Natural killer cell (primary cell): ENCODE measurements at regions not wholly inside any gene's neighbourhood (a gene's known extent, or its start where the extent isn't known, plus 50 kb on each side); places are given as distances from the start of the nearest gene placed in this dataset.

Experiments used
- ATAC-seq, 3 donors: fragments of 150-1000 bp in 2 of 3; fragments of 200-7000 bp in 1 of 3; cut with Tn5 transposase; 1 replicate in 1 of 3; 2 replicates in 2 of 3; pipeline ENCODE4 v1.10.0; 2021; ENCODE audit warnings: mild to moderate bottlenecking in 2 of 3, moderate library complexity in 2 of 3
- DNase-seq, 2 donors: peaks; one replicate each; pipeline versions ENCODE4 v3.0.0 to v3.0.0-alpha.2; 2013 to 2021; ENCODE audit warnings: mixed read lengths in 1 of 2
- H3K27ac ChIP-seq: one replicate; pipeline ENCODE4 v1.5.1; 2013; ENCODE audit warnings: mild to moderate bottlenecking, low read length
- H3K27me3 ChIP-seq: one replicate; pipeline ENCODE4 v1.6.1; 2013; ENCODE audit warnings: low read length; ENCODE audit not compliant: control insufficient read depth, insufficient read depth
- H3K36me3 ChIP-seq: one replicate; pipeline ENCODE4 v1.6.1; 2013; ENCODE audit warnings: low read length; ENCODE audit not compliant: control insufficient read depth, insufficient read depth
- H3K4me1 ChIP-seq: one replicate; pipeline ENCODE4 v1.6.1; 2013; ENCODE audit warnings: low read length; ENCODE audit not compliant: control insufficient read depth, insufficient read depth
- H3K4me3 ChIP-seq: one replicate; pipeline ENCODE4 v1.5.1; 2013; ENCODE audit warnings: low read length
- H3K9me3 ChIP-seq: one replicate; pipeline ENCODE4 v1.6.1; 2013; ENCODE audit warnings: low read length; ENCODE audit not compliant: control insufficient read depth, insufficient read depth
- H3K27ac Mint-ChIP-seq, 2 donors: one replicate each; pipeline ENCODE4 v1.8.0; 2022; ENCODE audit warnings: mild to moderate bottlenecking in 2 of 2, mixed read lengths in 2 of 2, moderate library complexity in 1 of 2
- H3K27me3 Mint-ChIP-seq, 2 donors: one replicate each; pipeline ENCODE4 v1.8.0; 2022; ENCODE audit warnings: low read depth in 2 of 2, mixed read lengths in 2 of 2
- H3K36me3 Mint-ChIP-seq: one replicate; pipeline ENCODE4 v1.8.0; 2022; ENCODE audit warnings: mixed read lengths
- H3K4me1 Mint-ChIP-seq, 2 donors: one replicate each; pipeline ENCODE4 v1.8.0; 2022; ENCODE audit warnings: mixed read lengths in 2 of 2
- H3K4me3 Mint-ChIP-seq: one replicate; pipeline ENCODE4 v1.8.0; 2022; ENCODE audit warnings: mild to moderate bottlenecking, moderate library complexity, mixed read lengths
- H3K9me3 Mint-ChIP-seq, 2 donors: one replicate each; pipeline ENCODE4 v1.8.0; 2022; ENCODE audit warnings: mixed read lengths in 2 of 2
- WGBS: methylation state at CpG from one replicate; pipeline ENCODE4 v1.1.7; 2013; ENCODE audit warnings: missing lambda C conversion rate; ENCODE audit not compliant: insufficient coverage; 5-methylcytosine and 5-hydroxymethylcytosine counted together
- intact Hi-C: fragments of 100-400 bp; cut with micrococcal nuclease; formaldehyde crosslinking; loops from one replicate; pipeline ENCODE4 v1.14.2; 2022
- TF ChIP-seq, protein P1 (sequence below): fragments of 200-600 bp; IDR thresholded peaks from one replicate; pipeline ENCODE4 v1.8.0; 2022; ENCODE audit warnings: antibody characterized with exemption

DNA sequence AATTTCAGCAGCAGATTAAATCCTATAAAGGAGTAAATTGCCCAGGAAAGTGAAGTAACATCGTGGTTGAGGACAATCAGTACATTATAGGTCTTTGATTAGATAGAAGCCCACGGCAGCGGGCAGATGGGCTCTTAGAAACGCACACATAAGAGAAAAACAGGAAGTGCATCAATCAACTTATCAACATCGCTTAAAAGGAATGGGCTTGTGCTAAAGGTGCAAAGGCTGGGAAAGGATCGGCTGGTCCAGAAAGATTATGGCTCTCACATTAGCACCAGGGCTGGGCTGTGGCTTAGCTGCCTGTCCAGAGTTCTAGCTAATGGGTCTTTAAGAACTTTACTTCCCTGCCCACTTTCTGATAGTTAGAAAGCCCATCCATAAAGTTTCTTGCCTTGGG is 292.0 kb upstream of the TNRC6C start:
- Histone ChIP-seq H3K36me3 (no peaks in the 10 kb centered on the region), H3K27ac (peak overlapping the region; percentile 83), H3K4me3 (peak overlapping the region; percentile 42), H3K9me3 (no peaks in the 10 kb centered on the region), H3K4me1 (peaks cover 18% of the 10 kb centered on the region), H3K27me3 (no peaks in the 10 kb centered on the region)
- intact Hi-C loops, result loop anchor here (10.0 kb wide), 1 partner anchor 342 kb away; no protein-coding TSS in a partner anchor
- Mint-ChIP-seq H3K36me3 (peaks cover 9% of the 10 kb centered on the region), H3K4me1 (peaks cover 34 to 35% of the 10 kb centered on the region in 2 donors), H3K4me3 (peak overlapping the region; percentile 97), H3K27ac (peak overlapping the region; percentile 93 to 95), H3K9me3 (peaks cover 0 to 2% of the 10 kb centered on the region in 2 donors), H3K27me3 (no peaks in the 10 kb centered on the region)
- TF ChIP-seq, protein P1, sequence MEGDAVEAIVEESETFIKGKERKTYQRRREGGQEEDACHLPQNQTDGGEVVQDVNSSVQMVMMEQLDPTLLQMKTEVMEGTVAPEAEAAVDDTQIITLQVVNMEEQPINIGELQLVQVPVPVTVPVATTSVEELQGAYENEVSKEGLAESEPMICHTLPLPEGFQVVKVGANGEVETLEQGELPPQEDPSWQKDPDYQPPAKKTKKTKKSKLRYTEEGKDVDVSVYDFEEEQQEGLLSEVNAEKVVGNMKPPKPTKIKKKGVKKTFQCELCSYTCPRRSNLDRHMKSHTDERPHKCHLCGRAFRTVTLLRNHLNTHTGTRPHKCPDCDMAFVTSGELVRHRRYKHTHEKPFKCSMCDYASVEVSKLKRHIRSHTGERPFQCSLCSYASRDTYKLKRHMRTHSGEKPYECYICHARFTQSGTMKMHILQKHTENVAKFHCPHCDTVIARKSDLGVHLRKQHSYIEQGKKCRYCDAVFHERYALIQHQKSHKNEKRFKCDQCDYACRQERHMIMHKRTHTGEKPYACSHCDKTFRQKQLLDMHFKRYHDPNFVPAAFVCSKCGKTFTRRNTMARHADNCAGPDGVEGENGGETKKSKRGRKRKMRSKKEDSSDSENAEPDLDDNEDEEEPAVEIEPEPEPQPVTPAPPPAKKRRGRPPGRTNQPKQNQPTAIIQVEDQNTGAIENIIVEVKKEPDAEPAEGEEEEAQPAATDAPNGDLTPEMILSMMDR, result no peak
- ATAC-seq, result peak in 2 of 3 donors; percentile 12 to 22
- no peak for DNase-seq
- 18% methylated on average over 6 of the region's 6 CpGs for WGBS

DNA sequence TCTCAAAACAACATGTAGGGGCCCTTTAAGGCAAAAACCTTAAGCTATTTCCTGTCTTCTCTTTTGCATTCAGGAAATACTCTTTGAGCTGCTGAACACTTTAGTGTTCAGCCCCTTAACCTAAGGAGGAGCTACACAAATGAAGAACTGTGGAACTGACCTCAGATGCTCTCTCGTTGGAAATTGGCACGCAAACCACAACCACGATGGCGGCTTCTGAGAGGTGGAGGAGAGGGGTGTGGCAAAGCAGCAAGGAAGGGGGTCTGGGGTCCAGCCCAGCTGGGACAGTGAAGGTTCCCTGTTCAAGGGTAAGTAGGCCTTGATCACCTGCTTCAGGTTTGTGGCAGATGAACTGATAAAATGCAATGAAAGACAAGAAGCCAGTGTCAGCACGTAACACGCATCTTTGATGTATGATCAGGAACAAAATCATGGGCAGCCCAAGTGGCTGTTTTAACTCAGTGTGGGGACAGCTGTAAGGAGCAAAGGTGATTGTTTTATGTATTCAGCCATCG is 291.6 kb upstream of the TNRC6C start:
- WGBS, result 8% methylated on average over 6 of the region's 7 CpGs
- intact Hi-C loops, result loop anchor here (10.0 kb wide), 1 partner anchor 342 kb away; no protein-coding TSS in a partner anchor
- peak; percentile 53 to 91 for DNase-seq

DNA sequence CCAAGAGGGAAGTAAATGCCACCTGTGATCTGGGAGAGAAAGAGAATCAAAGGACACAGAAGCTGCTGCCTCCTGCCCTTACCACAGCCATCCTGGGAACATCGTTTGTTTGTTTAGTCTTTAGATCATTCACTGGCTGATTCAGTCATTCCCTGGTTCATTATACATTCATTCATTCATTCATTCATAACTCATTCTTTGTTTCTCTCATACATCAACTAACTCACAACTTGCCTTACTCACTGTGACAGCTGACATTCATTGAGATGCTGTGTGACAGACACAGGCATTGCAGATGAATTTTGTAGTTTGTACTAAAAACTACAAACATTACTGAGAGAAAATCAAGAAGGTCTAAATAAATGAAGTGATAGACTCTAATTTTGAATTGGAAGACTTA is 291.0 kb upstream of the TNRC6C start:
- TF ChIP-seq, protein P1, result no peak
- ATAC-seq, result no peak
- peaks cover 9% of the 10 kb centered on the region for H3K36me3 Mint-ChIP-seq
- Histone ChIP-seq H3K27me3 (no peaks in the 10 kb centered on the region), H3K27ac (peak overlapping the region; percentile 83), H3K4me3 (peak overlapping the region; percentile 42), H3K9me3 (no peaks in the 10 kb centered on the region), H3K4me1 (peaks cover 18% of the 10 kb centered on the region), H3K36me3 (peaks cover 2% of the 10 kb centered on the region)
- peaks cover 0 to 2% of the 10 kb centered on the region in 2 donors for H3K9me3 Mint-ChIP-seq
- H3K27me3 Mint-ChIP-seq, result no peaks in the 10 kb centered on the region
- H3K4me1 Mint-ChIP-seq, result peaks cover 35 to 42% of the 10 kb centered on the region in 2 donors
- WGBS, result 17% methylated on average over 1 of the region's 1 CpG
- peak overlapping the region; percentile 97 for H3K4me3 Mint-ChIP-seq
- DNase-seq, result no peak
- intact Hi-C loops, result loop anchor here (10.0 kb wide), 1 partner anchor 343 kb away; no protein-coding TSS in a partner anchor
- H3K27ac Mint-ChIP-seq, result peak overlapping the region; percentile 93 to 95

More for the DNA sequence above, 291.6 kb upstream of the TNRC6C start:
- peaks cover 0 to 2% of the 10 kb centered on the region in 2 donors for H3K9me3 Mint-ChIP-seq
- H3K27me3 Mint-ChIP-seq, result no peaks in the 10 kb centered on the region
- peak; percentile 87 to 94 (median 91) for ATAC-seq
- peaks cover 35 to 38% of the 10 kb centered on the region in 2 donors for H3K4me1 Mint-ChIP-seq
- peaks cover 9% of the 10 kb centered on the region for H3K36me3 Mint-ChIP-seq
- peak overlapping the region; percentile 42 for H3K4me3 ChIP-seq
- H3K27me3 ChIP-seq, result no peaks in the 10 kb centered on the region
- peaks cover 18% of the 10 kb centered on the region for H3K4me1 ChIP-seq
- TF ChIP-seq, protein P1, result no peak
- no peaks in the 10 kb centered on the region for H3K9me3 ChIP-seq
- no peaks in the 10 kb centered on the region for H3K36me3 ChIP-seq
- H3K27ac ChIP-seq, result peak overlapping the region; percentile 83
- peak overlapping the region; percentile 97 for H3K4me3 Mint-ChIP-seq
- H3K27ac Mint-ChIP-seq, result peak overlapping the region; percentile 93 to 95
